ENCODE measurements at regions not wholly inside any gene's neighbourhood (a gene's known extent, or its start where the extent isn't known, plus 50 kb on each side); places are given as distances from the start of the nearest gene placed in this dataset.

- no peak for DNase-seq
Measured at GRCh38 chr4:180710628-180711337, 1532.4 kb upstream of the TENM3 start.

- DNase-seq = no peak
Measured at GRCh38 chr4:180717451-180718033, 1525.7 kb upstream of the TENM3 start.

GRCh38 chr4:180721356-180721755, 1521.8 kb upstream of the TENM3 start:
- no peak for DNase-seq

- no peak for DNase-seq
Measured at GRCh38 chr4:180726611-180727010, 1516.6 kb upstream of the TENM3 start.

GRCh38 chr4:180727478-180727877, 1515.7 kb upstream of the TENM3 start:
- no peak for DNase-seq

GRCh38 chr4:180734753-180735432, 1508.3 kb upstream of the TENM3 start:
- DNase-seq = no peak

GRCh38 chr4:180741703-180742102, 1501.5 kb upstream of the TENM3 start:
- no peak for DNase-seq

GRCh38 chr4:180745019-180745418, 1498.2 kb upstream of the TENM3 start:
- no peak for DNase-seq

- DNase-seq = no peak
Measured at GRCh38 chr4:180751009-180751408, 1492.2 kb upstream of the TENM3 start.

GRCh38 chr4:180757927-180758326, 1485.3 kb upstream of the TENM3 start:
- DNase-seq = no peak

GRCh38 chr4:180766045-180766444, 1477.2 kb upstream of the TENM3 start:
- no peak for DNase-seq

- no peak for DNase-seq
Measured at GRCh38 chr4:180766944-180767729, 1476.1 kb upstream of the TENM3 start.

GRCh38 chr4:180768610-180769009, 1474.6 kb upstream of the TENM3 start:
- DNase-seq = no peak

GRCh38 chr4:180769791-180770190, 1473.4 kb upstream of the TENM3 start:
- DNase-seq = no peak

GRCh38 chr4:180770265-180770664, 1472.9 kb upstream of the TENM3 start:
- no peak for DNase-seq

- no peak for DNase-seq
Measured at GRCh38 chr4:180784940-180785339, 1458.3 kb upstream of the TENM3 start.

- DNase-seq = no peak
Measured at GRCh38 chr4:180788729-180789128, 1454.5 kb upstream of the TENM3 start.

- DNase-seq = no peak
Measured at GRCh38 chr4:180789929-180790328, 1453.3 kb upstream of the TENM3 start.

GRCh38 chr4:180790471-180790870, 1452.7 kb upstream of the TENM3 start:
- DNase-seq = no peak

- no peak for DNase-seq
Measured at GRCh38 chr4:180792541-180792940, 1450.7 kb upstream of the TENM3 start.

GRCh38 chr4:180794333-180794732, 1448.9 kb upstream of the TENM3 start:
- DNase-seq = no peak

GRCh38 chr4:180798036-180798577, 1445.1 kb upstream of the TENM3 start:
- DNase-seq = no peak

GRCh38 chr4:180799798-180800197, 1443.4 kb upstream of the TENM3 start:
- DNase-seq = no peak

Data from activated T-cell treated with anti-CD3 and anti-CD28 coated beads, Interleukin-2, amount 50 U/mL, for 1 hour (primary cell).